ENCODE measurements at regions not wholly inside any gene's neighbourhood (a gene's known extent, or its start where the extent isn't known, plus 50 kb on each side); places are given as distances from the start of the nearest gene placed in this dataset.
"Not testable (repeated sequence)": the region's sequence is repeated elsewhere in the genome, so short reads cannot be mapped to it uniquely, and the experiment has no call there.

- TF ChIP-seq, protein P1, sequence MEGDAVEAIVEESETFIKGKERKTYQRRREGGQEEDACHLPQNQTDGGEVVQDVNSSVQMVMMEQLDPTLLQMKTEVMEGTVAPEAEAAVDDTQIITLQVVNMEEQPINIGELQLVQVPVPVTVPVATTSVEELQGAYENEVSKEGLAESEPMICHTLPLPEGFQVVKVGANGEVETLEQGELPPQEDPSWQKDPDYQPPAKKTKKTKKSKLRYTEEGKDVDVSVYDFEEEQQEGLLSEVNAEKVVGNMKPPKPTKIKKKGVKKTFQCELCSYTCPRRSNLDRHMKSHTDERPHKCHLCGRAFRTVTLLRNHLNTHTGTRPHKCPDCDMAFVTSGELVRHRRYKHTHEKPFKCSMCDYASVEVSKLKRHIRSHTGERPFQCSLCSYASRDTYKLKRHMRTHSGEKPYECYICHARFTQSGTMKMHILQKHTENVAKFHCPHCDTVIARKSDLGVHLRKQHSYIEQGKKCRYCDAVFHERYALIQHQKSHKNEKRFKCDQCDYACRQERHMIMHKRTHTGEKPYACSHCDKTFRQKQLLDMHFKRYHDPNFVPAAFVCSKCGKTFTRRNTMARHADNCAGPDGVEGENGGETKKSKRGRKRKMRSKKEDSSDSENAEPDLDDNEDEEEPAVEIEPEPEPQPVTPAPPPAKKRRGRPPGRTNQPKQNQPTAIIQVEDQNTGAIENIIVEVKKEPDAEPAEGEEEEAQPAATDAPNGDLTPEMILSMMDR (IDR thresholded peaks at IDR 0.05; ENCODE audit: low read depth, low read length): peak; percentile 38
- not testable (repeated sequence) for TF ChIP-seq POLR2A (IDR thresholded peaks at IDR 0.05; ENCODE audit: extremely low read depth, insufficient read length); MYC (IDR thresholded peaks at IDR 0.05; ENCODE audit: low read depth, low read length)
- TF ChIP-seq, protein P2, sequence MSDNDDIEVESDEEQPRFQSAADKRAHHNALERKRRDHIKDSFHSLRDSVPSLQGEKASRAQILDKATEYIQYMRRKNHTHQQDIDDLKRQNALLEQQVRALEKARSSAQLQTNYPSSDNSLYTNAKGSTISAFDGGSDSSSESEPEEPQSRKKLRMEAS (IDR thresholded peaks at IDR 0.05; ENCODE audit: low read depth, low read length): not testable (repeated sequence)
Measured at GRCh38 chr4:3942569-3942971, 176.4 kb downstream of the ADRA2C start.

All from NB4 (cell line).